GM21360 (cell line): ENCODE measurements at regions not wholly inside any gene's neighbourhood (a gene's known extent, or its start where the extent isn't known, plus 50 kb on each side); places are given as distances from the start of the nearest gene placed in this dataset.
"Not testable (repeated sequence)": the region's sequence is repeated elsewhere in the genome, so short reads cannot be mapped to it uniquely, and the experiment has no call there.

Experiments
- ATAC-seq: cut with Tn5 transposase; IDR thresholded peaks from one replicate; pipeline ENCODE4 v1.9.1; 2021; ENCODE audit warnings: mild to moderate bottlenecking, moderate library complexity; ENCODE audit not compliant: unreplicated experiment

DNA sequence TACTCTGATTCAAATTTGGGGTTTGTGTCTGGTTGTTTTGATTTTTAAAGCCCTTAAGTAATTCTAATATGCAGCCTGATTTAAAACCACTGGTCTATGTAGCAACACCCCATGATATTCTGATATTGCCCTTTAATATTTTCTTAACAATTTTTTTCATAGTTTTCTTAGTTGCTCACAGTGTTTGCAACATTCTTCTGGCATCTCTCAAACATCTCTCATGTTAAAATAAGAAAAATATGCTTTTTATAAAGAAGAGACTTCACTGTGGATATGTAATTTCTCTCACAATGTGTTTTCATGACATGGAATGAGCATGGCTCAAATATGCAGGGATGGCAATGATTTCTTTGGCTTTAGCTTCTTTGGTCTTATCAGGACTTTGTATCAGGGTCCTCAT, 183.7 kb downstream of the TAF11L14 start:
- no peak for ATAC-seq

DNA sequence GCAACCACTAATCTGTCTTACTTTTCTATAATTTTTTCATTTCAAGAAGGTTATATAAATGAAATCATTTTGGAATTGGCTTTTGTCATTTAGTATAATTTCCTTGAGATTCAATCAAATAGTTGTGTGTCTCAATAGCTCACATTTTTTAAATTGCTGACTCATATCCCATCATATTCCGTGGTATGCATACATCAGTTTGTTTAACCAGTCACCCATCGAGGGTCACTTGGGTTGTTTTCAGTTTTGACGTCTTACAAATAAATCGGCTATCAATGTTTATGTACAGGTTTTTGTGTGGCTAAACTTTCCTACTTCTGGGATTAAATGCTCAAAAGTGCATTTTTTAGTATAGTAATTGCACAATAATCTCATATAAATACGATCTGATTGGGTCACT, 185.5 kb downstream of the TAF11L14 start:
- ATAC-seq: no peak

DNA sequence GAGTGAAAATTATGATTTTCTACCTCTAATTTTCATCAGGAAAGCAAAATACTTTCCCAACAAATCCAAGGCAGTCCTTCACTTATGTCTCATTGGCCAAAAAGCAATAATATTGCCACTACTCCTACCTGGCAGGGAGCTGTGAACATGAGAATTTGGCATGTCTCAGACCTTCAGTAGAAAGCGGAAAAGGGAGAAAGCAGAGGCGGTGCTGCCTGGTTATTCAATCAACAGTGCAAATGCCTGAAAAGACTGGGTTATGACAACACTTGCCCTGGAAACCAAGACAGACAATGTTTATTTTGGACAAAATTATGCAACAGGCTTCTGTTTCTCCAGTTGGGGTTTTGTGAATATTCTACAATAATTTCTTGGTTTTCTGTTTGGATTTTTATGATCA, 194.4 kb downstream of the TAF11L14 start:
- no peak for ATAC-seq

DNA sequence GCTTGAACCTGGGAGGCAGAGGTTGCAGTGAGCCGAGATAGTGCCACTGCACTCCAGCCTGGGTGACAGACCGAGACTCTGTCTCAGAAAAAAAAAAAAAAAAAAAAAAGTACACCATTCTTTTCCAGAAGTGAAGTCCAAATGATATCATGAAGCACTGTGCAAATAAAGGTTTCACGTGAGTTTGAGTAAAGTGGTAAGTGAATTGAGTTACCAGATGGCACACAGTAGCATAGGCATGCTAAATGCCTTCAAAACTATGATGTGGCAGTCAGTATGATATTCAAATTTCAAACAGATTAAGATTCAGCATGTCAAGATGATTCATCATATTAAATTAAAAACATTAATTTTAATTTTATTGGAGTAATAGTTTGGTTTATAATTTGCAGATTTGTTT, 195.2 kb downstream of the TAF11L14 start:
- ATAC-seq: no peak

DNA sequence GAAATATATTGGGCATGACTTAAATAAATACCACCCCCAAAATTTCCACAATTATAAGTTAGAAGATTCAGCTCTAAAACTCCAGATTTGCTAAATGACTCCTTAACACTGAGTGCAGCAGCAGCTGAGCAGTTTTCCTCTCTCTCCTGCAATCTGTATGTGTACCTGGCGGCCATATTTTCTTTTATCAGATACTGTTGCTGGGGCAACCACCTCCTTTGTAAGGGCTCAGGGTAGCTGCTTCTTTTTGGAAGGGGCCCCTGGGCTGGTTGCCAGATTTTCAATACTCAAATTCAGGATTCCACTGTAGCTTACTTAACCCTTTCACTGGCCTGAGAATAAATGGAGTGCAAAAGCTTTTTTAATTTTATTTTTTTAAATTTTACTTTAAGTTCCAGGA, 197.0 kb downstream of the TAF11L14 start:
- no peak for ATAC-seq

DNA sequence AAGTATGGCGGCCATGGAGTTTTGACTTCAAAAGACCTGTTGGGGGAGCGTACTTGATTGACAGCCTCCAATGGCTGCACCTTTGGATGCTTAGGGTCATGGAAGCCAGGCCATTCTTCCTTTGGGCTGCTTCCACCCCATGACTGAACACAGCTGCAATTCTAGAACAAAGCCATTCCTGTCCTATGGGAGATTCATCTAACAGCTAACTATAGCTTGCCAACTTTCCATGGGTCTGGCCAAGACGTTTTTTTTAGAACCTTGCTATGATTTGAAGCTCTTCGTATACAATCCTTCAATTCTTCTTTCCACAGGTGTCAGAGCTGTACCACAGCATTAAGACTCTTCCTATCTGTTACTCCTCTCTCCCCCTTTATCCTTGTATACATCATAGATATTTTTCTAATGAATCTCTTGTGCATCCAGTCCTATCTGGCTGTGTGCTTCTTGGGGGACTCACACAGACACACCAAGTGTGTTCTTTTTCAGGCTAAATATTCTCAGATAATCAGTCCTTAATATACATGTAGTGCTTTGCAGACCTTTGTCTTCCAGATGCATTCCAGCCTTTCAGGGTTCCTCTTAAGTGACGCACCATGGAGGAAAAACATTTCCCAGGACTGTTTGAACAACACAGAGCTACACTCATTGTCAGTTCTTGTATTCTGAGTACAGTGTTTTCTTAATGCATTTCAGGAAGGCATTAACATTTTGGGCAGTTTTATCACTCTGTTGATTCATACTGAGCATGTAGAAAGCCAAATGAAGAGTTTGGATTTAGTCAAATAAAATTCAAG, 198.9 kb downstream of the TAF11L14 start:
- no peak for ATAC-seq

DNA sequence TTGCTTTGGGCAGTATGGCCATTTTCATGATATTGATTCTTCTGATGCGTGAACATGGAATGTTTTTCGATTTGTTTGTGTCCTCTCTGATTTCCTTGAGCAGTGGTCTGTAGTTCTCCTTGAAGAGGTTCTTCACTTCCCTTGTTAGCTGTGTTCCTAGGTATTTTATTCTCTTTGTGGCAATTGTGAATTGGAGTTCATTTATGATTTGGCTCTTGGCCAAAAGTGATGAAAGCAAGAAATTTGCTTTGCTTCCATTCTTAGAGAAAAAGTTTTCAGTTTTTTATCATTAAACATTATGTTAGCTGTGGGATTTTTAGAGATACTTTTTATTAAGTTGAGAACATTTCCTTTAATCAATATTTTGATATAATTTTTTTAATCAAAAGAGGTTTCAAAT, 203.5 kb downstream of the TAF11L14 start:
- no peak for ATAC-seq

DNA sequence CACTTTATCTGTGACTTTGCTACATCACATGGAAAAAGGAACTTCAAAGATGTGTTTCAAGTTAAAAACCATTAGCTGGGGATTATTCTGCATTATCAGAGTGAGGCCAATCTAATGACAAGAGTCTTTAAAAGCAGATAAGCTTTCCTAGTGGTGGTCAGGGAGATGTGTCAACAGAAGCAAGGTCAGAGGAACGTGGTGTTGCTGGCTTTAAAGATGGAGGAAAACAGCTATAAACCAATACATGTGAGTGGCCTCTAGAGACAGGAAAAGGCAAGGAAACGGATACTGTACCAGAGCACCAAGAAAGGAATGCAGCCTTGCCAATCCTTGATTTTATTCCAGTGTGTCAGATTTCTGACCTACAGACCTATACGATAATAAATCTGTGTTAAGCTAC, 204.2 kb downstream of the TAF11L14 start:
- ATAC-seq: no peak

DNA sequence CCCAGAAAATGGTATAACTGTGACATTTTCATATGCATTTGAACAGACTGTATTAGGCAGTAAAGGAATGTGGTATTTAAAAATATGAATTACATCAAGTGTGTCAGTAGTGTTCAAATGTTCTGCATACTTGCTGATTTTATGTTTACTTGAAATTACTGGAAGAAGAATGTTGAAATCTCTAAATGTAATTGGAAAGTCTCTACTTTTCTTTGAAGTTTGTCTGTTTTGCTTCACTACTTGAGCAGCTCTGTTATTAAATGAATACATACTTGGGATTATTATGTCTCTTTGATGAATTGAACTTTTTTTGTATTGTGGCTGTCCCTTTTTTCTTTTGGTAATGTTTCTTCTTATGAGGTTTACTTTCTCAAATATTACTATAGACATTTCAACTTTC, 205.6 kb downstream of the TAF11L14 start:
- ATAC-seq: no peak

DNA sequence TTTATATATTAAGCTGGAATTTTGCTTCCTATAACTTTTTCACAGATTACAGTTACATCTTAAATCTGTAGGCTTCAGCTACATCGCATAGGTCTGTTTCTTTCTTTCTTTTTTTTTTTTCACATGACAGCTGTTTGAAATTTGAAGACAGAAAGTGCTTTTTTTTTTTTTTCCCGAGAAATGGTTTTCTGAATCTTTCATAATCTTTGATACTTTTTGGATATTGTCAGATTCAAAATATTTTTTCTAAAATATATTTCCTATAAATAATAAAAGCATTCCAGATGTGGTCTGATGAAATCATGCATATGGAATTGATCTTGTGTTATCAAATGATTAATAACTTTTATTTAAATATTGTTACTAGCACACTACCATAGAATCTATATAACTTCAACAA, 212.2 kb downstream of the TAF11L14 start:
- ATAC-seq: no peak

DNA sequence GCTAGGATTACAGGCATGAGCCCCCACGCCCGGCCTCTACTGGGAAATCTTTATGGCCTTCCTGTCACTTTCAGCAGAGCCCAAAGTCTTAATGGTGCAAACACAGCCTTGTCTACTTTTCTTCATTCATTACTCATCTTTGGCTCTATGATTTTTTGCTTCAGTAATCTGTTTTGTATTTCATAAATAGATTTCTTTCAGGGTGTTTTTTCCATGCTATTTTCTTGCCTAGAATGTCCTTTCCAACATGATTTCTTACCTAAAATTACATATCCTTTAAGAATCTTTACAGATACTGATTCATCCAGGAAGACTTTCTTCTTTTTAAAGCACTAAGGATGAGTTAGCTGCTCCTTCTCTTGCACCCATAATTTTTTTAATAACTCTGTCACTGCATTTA, 213.0 kb downstream of the TAF11L14 start:
- ATAC-seq: no peak

DNA sequence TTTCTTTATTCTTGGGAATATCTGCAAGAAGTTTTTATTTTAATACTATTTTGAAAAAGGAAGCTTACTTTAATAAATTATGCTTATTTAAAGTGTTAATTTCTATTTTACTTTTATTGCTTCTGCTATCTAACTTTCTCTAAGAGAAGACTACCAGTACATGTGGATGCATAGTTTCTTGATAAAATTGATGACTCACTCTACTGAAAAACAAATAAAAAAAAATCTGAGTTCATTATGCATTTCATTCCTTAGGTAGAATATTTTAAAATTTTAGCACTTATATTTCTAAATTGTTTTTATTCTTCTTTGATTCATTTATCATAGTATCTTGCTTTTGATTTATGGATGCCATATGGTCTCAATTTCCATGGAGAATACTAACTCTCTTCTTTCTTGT, 217.9 kb downstream of the TAF11L14 start:
- ATAC-seq: no peak

DNA sequence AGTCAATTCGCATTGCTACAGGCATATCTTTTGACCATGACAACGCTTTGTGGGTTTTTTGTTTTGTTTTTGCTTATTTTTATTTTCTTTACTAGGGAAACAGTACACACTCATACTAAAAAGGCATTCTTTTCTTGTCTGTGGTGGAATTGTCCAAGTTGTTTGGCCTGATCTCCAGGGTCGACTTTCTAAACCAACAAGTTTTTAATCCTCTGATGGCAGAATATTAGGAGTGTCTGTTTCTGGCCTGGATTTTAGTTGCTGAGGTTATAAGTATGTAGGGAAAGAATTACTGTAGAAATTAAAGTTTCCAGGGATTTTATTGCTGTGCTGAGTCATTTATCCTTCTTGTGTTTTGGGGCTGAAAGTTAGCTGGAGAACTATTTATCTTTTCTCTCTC, 218.5 kb downstream of the TAF11L14 start:
- no peak for ATAC-seq

DNA sequence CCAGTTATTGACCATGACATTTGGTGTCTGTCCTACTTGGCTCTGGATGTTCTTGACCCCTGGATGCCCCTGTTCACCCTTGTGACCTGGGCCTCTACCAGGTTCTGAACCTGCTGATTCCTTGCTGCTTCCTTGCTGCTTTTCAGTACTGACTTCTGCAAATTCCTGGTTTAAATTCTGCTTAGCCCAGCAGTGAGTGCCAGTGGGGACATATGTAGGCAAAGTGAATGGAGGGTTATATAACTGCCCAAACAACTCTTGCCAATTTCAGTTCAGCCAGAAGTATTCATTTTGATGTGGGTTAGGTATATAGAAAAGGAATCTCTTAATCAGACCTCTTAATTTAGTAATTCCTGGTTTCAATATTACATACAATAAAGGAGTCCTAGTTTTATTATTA, 220.6 kb downstream of the TAF11L14 start:
- no peak for ATAC-seq

DNA sequence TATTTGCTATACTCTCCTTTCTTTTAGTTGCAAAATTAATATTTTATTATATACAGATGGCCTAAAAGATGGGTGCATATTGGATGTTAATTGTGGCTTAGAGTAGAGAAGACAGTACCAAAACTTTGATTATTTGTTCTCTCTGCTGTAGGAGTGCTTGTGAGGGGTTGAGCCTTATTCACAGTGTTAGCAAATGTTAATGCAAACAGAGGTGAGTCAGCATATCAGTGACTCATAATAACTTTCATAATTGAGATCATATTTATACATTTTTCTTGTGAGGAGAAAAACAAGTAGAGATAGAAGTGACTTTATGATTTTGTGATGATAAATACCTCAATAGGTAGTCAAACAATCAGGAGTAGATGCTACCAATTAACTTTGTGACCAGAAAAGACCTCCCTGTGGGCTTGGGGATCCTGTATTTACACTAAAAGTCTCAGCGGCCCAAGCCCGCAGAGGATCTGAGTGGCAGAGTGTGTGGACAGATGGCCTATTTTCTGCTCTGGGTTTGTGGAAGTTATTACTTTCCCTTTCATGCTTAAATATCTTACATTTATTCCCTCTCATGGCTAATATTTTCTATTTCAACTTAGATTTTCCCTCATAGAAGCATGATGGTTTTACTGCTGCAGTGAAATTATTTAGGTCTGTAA, 226.5 kb downstream of the TAF11L14 start:
- no peak for ATAC-seq

DNA sequence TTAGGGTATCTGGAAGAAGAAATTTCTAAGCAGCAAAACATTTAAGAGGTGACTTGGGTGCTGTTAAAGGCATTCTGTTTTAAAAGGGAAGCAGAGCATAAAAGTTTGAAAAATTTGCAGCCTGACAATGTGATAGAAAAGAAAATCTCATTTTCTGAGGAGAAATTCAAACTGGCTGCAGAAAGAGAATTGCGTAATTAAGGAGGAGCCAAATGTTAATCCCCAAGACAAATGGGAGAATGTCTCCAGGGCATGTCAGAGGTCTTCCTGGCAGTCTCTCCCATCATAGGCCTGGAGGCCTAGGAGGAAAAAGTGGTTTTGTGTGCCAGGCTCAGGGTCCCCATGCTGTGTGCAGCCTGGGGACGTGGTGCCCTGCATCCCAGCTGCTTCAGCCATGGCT, 230.6 kb downstream of the TAF11L14 start:
- not testable (repeated sequence) for ATAC-seq

DNA sequence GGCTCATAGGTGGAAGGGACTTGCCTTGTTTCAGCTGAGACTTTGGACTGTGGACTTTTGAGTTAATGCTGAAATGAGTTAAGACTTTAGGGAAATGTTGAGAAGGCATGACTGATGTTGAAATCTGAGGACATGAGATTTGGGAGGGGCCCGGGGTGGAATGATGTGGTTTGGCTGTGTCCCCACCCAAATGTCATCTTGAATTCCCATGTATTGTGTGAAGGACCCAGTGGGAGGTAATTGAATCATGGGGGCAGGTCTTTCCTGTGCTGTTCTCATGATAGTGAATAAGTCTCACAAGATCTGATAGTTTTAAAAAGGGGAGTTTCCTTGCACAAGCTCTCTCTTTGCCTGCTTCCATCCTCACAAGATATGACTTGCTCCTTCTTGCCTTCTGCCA, 231.7 kb downstream of the TAF11L14 start:
- not testable (repeated sequence) for ATAC-seq

DNA sequence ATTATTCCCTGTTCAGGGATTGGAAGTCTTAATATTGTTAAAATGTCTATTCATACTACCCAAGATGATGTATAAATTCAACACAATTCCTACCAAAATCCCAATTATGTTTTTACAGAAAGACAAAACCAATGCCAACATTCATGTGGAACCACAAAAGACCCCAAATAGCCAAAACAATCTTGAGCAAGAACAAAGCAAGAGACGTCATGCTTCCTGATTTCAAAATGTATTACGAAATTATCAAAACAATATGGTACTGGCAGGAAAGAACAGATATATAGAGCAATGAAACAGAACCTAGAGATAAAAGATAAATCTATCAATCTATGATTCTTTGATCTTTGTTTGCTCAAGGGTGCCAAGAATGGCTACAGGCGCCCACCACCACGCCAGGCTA, 237.9 kb downstream of the TAF11L14 start:
- ATAC-seq: no peak

DNA sequence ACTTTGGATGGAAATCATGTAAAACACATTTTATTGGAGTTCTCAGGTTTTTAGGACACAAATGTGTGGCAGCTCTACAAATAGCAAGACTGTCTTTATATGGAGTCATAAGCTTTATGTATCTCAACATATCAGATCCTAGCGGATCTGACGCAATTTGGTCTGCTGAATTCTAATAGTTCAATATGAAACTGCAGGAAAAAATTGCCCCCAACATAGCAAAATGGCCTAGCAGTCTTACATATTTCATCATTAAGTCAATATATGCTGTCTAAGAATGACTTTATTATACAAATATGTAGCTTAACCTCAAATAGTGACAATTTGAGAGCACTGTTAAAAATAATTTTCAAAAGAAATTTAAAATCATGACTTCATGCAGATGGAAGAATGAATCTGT, 244.3 kb downstream of the TAF11L14 start:
- ATAC-seq: no peak

DNA sequence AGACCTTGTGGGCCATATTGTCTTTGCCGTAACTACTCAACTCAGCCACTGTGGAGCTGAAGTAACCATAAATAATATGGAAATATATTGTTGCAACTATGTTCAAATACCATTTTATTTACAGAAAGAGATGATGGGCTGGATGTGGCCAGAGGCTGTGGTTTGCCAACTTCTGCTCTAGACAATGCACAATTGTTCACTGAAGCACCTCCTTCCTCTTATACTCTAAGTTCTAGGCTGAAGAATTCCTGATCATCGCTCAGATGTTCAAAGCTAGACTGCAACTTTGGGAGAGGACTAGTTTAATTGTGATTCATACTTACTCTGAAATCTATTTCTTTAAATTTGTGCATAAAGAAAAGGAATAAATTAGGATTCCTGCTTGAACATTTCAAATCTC, 245.0 kb downstream of the TAF11L14 start:
- ATAC-seq: no peak

DNA sequence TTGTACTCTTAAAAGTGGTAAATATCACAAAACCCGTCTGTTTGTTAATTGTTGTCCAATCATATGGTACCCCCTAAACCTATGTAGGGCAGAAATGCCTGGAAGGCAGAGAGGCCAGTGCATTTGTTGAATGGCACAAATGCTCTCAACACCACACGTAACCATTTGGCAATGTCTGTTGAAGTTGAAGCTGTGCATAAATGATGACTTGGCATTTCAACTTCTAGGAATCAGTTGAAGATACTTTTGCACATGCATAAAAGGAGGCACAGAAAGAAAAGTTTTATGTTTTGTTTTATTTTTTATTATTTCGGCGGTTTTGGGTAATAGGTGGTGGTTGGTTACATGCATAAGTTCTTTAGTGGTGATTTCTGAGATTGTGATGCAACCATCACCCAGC, 246.6 kb downstream of the TAF11L14 start:
- ATAC-seq: no peak

DNA sequence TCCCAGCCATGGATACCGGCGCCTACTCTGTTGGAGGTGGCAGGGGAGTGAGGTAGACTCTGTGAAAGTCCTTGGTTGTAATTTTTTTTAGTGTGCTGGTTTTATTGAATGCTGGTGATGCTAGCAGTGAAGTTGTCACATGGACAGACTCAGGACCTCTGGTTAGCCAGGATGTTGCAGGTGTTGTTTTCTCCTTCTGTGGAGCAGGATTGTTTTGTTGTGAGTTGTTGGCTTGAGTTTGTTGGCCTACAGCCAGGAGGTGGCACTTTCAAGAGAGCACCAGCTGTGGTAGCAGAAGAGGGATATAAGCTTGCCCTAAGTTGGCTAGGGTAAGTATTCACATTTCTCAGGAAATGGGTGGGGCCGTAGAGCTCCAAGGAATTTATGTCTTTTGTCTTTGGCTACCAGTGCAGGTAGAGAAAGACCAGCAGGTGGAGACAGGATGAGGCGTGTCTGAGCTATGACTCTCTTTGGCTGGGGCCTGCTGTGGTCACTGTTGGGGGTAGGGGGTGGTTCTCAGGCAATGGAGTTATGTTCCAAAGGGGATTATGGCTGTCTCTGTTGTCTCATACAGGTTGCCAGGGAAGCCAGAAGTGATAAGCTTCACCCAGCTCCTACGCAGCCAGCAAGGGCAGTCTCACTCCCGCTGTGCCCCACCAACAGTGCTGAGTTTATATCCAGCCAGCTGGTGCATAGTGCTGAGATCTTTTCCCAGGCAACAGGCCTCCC, 248.7 kb downstream of the TAF11L14 start:
- ATAC-seq: no peak
